HuH-7.5 (cell line): ENCODE measurements at regions not wholly inside any gene's neighbourhood (a gene's known extent, or its start where the extent isn't known, plus 50 kb on each side); places are given as distances from the start of the nearest gene placed in this dataset.

Experiments
- DNase-seq: peaks from one replicate; pipeline ENCODE4 v3.0.0; 2011; ENCODE audit warnings: low spot score

GRCh38 chr4:165610679-165611437 is 232.1 kb downstream of the CPE start:
- DNase-seq, result no peak

- no peak for DNase-seq
These were observed 234.1 kb downstream of the CPE start for GRCh38 chr4:165612936-165613335.

- no peak for DNase-seq
These were observed 234.8 kb downstream of the CPE start for GRCh38 chr4:165613581-165613980.

GRCh38 chr4:165620913-165621312 is 242.1 kb downstream of the CPE start:
- no peak for DNase-seq

GRCh38 chr4:165621983-165622382 is 243.2 kb downstream of the CPE start:
- no peak for DNase-seq

- DNase-seq, result no peak
These were observed 246.5 kb downstream of the CPE start for GRCh38 chr4:165625281-165625680.

DNA sequence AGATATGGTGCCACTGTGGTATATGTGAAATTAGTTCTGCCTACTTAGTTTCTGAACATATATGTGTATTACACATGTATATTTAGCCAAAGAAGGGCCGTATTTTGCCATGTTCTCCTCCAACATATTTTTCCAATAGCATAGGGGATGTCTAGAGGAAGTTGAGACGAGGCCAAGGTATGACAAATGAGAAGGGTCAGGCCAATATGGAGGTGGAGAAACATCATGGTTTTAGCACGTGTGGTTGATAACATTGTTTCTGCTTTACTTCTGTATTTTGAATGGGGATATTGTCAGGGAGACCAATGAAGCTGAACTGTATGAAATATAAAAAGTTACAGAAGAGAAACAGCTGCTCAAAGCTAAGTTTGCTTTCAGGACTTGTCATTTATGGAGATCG is 246.7 kb upstream of the TLL1 start:
- DNase-seq, result no peak

DNA sequence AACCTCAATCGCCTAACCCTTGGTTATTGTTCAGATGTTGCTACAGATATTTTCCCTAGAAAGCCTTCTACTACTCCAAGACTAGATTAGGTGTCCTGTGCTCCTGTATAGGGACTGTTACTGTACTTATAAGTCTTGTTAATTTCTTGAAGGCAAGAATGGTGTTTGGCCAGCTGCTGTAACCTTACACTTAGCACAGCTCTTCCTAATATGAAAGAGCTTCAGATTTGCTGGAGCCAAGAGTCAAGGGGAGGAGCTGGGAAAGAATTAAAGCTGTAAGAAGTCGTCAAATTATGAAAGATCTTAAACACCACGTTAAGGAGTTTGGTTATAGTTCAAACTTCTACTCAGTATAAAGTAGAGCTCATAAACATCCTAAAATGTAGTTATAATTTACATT is 245.9 kb upstream of the TLL1 start:
- no peak for DNase-seq

GRCh38 chr4:165627548-165627947 is 245.5 kb upstream of the TLL1 start:
- no peak for DNase-seq

DNA sequence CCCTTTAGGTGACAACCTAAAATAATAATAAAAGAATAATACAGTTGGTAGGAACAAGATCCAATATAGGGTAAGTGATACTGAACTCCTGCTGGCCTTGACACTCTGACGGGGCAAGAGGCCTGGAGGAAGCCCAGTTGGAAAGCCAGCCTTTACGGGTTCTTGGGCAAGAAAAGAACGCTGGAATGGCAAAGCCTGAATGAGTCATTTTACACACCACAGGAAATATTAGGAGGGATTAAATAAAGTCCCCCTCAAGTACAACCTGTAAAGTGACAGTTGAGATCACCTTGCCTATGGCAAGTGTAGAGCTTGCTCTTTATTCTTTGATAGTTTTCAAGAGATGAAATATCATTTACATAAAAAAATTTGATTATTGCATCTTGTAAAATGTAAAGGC is 244.5 kb upstream of the TLL1 start:
- DNase-seq, result no peak

- no peak for DNase-seq
These were observed 242.4 kb upstream of the TLL1 start for GRCh38 chr4:165630671-165631070.

DNA sequence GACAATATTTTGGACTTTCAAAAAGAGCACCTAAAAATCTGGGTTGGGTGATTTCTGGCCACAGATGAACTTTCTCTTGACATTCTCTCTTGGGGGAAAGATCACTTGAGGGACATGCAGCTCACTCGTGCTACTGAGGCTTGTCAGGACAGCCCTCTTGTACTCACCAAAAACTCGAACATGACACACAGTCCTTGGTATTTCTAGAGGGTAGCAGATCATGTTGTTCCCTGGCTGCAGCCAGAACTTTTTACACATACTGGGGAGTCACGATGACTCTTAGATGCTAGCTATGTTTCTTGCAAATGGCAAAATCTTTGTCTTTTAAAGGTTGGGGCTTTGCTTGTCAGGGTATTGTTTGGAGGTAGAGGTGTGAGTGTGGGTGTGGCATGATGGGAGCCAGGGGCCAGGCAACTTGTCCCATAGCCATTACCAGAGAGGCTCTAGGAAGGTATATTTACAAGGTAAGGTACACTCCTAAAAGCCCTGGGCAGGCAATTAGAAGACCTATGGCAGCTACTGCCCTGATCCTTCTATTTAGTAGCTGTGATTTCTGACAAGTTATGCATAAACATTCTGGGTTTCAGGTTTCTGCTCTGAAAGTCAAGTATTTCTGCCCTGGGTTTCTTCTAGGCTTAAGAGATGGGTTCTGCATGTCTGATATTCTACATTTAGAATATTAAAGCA is 241.7 kb upstream of the TLL1 start:
- no peak for DNase-seq

- DNase-seq, result no peak
These were observed 241.1 kb upstream of the TLL1 start for GRCh38 chr4:165631912-165632311.

GRCh38 chr4:165634766-165635165 is 238.3 kb upstream of the TLL1 start:
- no peak for DNase-seq

DNA sequence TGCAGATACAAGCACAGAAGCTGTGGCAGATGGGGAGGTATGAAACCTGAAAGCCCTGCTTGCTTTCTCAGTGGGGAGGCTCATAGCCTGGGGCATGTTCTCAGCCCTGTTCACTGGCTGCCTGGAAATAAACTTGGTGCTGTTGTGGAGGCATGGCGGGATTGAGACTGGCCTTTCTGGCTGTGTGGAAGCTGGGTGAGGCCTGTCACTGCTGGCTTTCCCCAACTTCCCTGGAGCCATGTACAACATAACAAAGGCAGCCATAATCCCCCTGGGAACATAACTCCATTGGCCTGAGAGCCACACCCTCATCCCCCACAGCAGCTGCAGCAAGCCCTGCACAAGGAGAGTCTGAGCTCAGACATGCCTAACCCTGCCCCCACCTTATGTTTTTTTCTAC is 237.7 kb upstream of the TLL1 start:
- DNase-seq, result no peak

DNA sequence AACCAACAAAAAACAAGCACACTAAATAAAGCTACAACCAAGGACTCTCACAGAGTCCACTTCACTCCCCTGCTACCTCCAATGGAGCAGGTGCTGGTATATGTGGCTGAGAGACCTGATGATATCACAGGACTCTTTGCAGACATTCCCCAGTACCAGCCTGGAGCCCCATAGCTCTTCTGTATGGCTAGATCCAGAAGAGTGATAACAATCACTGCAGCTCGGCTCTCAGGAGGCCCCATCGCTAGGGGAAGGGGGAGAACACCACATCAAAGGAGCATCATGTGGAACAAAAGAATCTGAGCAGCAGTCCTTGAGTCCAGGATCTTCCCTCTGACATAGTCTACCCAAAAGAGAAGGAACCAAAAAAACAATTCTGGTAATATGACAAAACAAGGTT is 237.1 kb upstream of the TLL1 start:
- no peak for DNase-seq

- no peak for DNase-seq
These were observed 221.1 kb upstream of the TLL1 start for GRCh38 chr4:165651901-165652300.

GRCh38 chr4:165654556-165654955 is 218.5 kb upstream of the TLL1 start:
- no peak for DNase-seq

DNA sequence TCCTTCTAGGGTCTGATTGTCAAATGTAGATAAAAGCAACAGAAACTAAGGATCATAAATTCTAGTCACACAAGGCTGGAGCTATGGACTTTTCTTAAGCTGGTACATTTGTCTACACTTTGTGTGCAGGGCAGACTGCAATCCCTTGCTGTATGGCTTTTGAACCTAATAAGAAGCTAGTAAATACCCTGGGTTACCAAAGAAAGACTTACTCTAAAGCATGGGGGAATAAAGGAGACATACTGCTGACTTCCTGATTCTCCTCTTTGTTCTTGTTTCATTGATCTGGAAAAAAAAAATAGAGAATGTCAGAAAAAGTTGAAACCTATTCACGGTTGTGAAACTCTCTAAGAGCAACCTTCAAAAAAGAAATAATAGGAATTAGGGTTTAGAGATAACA is 216.6 kb upstream of the TLL1 start:
- no peak for DNase-seq

DNA sequence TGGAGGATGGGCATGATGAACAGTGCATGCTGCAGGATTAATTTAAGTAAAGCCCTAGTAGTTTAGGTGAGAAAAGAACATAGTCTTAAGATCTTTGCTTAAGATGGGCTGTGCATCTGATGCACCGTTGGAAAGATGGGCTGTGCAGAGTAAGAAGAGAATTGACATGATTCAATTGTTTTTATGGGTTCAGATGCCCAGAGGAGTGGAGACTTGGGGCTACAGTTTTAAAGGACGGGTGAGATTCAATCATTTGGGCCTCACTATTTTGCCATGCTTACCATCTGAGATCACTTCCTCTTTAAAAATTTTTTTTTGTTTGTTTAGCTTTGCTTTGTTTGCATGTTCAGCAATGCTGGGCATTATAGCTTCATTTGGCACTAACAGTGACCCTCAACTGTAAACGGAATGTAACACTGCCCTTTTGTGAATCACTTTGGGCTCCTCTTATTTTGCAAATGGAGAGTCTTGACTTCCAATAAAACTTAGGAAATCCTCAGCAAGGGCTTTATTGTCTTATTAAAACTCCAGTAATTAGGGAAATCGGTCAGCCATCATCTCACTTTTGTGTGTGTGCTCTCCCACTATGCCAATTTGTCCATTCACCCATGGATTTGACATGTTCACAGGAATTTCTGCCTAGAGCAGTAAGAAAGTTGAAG is 216.1 kb upstream of the TLL1 start:
- no peak for DNase-seq

DNA sequence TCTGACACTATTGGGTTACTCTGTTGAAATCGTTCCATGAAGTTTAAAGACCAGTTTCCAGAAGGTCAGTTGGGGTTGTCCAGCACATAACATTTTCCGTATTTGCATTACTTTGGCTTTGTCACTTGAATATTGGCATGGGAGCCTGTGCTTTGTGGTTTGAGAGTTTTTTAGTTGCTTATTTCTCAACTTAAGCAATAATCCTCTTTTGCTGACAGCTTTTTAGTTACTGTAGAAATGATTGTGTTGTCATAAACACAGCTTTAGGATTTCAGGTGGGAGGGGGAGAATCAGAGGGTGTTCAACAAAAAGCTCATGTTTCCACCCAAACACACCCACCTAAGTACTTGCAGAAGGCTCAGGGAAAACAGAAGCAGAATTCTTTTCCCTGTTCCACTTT is 210.7 kb upstream of the TLL1 start:
- no peak for DNase-seq

GRCh38 chr4:165663411-165663810 is 209.6 kb upstream of the TLL1 start:
- no peak for DNase-seq

DNA sequence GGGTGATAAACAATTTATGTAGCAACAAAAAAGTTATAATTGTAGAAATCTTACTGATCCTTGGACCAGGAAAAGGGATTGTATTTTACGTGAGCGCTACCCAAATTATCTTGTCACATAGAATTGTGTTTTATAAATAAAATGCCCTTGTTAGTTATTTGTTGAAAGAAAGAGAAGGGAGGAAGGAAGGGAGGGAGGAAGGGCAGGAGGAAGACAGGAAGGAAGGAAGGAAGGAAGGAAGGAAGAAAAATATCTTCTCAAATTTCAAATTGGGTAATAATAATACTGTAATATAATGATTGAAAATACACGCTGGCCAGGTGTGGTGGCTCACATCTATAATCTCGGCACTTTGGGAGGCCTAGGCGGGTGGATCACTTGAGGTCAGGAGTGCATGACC is 206.2 kb upstream of the TLL1 start:
- no peak for DNase-seq
